NCI-H1436 (cell line): ENCODE measurements at regions not wholly inside any gene's neighbourhood (a gene's known extent, or its start where the extent isn't known, plus 50 kb on each side); places are given as distances from the start of the nearest gene placed in this dataset.

Experiments
- DNase-seq: peaks from one replicate; lab custom pipeline; 2025; lab: John Stamatoyannopoulos, UW

DNA sequence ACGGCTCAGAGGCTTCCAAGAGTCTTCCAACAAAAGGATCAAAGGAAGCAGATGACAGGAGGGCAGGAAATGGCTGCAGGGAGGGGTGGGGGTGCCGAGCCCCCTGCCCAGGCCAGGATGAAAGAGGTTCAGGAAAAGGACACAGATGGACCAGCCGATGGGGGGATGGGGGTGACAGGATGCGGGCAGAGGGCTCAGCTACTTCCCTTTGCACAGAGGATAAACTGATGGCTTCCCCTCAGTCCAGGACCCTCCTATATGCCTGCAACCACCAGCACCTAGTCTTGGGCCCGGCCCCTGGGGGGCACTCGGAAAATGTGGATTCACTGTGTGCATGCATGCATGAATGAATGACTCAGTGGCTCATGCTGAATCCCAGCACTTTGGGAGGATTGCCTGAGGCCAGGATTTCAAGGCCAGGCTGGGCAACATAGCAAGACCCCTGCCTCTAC is 148.2 kb downstream of the C9orf50 start:
- no peak for DNase-seq

DNA sequence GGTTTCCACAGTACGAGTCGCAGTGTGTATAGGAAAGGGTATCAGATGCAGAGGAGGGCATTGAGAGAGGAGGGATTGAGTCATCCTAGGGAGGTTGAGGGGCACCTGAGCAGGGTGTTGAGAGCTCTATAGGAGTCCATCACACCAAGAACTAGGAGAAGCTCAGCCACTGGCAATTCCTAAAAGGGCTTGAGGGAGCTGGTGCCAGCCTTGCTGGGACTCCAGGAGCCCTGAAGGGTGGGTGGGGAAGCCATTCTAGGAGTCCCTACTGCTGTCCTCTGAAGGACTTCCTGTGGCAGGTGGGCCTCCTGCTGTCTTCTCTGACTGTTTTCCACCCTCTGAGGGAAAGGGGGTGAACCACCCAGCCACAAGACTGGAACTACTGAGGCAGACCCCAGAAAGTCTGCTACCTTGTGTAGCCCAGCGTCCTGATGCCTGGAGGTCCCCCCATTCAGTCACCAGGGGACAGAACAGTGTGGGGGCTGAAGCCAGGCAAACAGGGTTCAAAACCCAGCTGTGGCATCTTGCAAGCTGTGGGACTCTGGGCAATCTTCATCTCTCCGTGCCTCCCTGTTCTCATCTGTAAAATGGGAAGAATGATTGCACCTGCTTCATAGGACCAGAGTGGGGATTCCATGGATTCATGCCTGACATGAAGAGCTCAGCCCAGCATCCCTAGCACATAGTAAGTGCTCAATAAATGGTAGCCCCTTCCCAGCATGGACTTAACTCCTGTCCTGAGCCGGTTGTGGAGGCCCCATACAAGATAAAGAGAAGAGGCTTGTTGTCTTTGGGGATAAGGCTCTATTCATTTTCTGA is 149.5 kb downstream of the C9orf50 start:
- no peak for DNase-seq

DNA sequence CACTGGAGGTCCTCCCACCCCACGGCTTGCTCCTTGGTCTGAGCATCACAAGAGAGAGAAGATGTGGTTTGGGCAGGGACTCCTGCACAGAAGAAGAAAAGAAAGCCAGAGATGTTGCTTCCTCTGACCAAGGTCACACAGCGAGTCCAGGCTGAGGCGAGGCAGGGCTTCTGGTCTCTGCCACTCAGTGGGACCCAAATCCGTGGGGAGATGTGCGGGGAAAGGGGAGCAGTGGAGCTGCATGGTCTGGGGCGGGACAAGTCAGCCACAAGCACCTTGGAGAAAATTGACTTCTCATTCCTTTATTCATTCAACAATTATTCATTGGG is 150.9 kb downstream of the C9orf50 start:
- no peak for DNase-seq

DNA sequence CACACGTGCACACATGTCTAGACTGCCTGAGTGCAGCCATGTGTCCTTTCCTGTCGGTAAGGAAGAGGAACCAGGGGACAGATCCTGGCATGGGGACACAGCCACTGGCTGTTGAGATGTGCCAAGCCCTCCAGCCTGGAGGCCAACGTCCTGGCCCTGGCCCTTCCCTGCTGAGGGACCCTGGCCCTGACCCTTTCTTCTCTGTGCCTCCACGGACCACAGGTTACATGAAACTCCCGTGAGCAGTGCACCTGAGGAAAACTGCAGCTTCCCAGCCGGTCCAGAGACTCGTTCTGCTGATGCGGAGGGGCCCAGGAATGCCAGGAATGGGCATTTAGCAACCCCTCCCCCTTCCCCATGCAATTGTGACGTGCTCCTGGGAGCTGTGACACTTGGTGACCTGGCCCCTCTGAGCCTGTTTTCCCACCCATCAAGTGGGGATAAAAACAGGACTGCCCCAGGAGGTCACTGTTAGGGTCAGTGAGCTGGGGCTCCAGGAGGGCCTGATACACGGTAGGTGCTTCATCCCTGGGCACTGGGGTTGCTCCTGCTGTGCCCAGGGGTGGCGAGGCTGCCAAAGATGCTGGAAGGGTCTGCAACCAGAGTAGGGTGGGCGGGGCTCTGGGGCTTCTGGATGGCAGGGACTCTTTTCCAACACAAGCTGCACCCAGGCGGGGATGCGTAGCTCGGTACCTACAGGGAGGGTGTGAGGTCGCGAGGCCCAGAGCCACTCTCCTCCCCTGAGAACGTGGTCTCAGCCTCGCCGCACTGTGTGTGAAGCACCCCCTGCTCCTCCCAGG is 151.5 kb downstream of the C9orf50 start:
- no peak for DNase-seq

DNA sequence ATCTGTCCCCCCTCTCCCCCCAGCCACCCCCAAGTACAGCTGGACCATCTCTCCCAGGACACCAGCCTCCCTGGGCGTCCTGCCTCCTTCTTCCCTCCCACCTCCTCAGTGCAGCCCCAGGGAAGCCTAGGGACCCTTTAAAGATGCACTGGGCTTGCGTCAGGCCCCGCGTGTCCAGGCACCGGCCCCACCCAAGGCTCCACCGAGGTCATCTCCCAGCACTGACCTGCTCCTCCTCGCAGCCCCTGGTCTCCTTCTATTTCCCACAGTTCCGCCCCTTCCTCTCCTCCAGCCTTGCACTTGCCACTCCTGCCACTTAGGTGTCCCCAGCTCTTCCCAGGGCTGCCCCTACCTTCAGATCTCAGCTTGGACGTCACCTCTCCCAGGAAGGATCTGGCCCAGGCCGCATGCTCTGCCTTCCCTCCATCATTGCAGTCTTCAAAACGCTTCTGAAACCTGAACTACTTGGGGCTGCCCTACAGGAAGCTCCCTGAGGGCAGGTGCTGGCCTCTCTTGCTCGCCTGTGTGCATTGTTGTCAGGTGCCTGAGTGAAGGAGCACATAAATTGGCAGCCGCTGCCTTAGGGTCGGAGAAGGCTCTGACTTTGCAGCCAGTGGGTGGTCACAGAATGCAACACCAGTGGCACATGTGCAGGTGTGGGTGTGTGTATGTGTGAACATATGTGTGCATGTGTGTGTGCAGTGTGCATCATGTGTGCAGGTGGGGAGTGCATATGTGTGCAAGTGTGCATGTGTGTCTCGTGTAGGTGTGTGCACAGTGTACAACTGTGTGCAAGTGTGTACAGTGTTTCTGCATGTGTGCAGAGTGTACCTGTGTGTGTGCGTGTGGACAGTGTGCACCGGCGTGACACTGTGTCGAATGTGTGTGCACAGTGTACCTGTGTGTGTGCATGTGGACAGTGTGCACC is 152.9 kb downstream of the C9orf50 start:
- no peak for DNase-seq

DNA sequence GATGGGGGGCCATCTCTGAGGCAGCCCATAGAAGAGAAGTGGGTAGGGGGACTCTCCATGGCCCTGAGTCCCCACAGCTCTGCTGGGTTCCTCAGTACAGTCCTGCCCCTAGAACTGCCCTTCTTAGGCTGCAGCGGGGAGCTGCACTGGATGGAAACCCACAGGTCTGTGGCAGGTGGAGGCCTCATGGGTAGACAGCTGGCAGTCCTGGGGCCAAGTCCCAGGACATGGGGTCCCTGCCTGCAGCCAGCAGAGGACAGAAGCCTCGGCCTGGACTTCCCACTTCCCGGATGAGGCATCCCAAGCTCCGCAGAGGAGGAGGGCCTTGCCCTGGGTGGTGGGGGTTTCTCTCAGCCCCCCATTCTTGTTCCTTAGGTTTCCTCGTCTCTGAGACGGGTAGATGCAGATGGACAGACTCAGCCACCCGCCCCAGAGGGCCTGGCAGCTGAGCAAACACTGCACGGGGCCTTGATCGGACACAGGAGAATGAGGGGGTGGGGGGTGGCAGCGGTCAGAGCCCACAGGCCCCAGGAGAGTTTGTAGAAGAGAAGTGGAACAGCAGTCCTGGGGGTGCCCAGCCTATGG is 153.8 kb downstream of the C9orf50 start:
- no peak for DNase-seq

DNA sequence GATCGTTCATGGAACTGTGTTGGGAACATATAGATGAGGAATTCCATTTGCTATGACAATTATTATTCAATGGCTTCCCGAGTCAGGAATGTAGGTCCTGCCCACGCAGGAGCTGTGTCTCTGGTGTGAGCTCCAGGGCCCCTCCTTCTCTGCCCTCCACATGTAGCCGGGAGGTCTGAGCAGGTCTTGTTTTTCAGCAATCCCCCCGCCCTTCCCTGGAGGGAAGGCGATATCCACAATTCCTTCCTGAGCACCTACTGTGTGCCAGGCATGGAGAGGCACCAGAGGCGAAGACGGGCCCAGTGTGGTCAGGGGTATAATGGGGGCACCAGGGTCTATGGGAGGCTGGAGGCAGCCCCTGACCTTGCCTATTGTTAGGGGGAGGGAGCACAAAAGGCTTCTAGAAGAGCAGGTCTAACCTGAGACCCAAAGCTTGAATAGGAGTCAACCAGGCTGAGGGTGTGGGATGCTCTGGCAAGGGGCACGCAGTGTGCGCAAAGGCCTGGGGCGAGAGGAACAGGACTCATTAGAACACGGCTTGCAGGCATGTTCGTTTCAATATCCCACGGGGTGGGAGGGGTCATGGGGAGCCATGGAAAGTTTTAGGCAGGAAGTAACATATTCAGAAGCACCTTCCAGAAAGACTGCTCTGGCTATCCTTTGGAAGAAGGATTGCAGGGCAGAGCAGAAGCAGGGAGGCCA is 154.9 kb downstream of the C9orf50 start:
- DNase-seq = no peak

DNA sequence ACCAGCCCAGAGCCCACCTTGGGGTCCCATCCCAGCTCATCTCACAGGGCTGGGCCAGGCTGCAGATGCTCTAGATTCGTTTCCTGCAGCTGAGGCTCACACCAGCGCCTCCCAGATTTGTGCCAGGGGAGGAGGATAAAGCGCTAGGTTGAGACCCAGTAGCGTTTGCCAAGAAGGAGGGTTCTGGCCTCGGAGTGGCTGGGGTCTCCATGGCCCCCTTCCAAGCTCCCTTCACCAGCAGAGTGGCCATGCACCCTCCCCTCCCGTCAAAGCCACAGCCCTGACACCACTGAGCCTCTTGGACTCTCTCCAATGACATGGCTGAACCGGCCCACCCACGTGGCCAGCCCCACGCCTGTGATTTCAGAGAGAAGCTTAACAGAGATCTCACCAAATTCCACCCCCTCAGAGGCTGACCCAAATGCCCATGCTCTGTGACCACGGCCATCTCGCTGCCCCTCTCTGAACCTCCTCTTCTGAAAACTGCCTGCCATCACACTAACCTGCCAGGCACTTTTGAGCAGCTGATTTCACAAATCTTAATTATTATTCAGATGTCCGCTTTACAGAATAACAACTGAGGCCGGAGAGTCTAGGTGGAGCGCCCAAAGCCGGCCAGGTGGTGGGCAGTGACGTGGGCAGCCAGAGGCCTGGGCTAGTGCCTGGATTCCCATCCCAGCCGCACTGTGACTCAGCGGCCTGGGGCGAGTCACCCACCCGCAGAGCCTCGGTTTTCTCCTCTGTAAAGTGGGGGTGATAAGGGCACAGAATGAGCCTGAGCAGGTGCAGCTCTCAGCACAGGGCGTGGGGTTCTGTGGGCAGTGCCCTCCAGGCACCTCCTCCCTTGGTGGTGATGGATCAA is 155.7 kb downstream of the C9orf50 start:
- no peak for DNase-seq

DNA sequence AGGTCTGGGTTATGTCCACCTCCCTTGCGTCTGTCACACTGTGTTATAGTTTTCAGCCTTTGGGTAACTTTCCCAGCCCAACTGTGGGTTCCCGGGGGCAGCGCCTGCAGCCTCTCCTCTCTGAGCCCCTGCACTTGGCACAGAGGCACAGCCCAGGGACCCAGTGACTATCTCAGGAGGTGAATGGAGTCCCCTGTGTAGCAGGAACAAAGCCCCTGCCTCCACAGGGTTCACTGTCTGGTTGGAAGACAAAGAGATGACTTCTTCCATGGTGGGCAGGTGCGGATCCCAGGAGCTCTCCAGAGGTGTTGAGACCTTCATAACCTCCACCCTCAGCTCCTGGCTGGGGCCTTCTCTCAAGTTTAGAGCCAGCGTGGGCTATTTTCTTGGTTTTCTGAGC is 156.9 kb downstream of the C9orf50 start:
- no peak for DNase-seq

DNA sequence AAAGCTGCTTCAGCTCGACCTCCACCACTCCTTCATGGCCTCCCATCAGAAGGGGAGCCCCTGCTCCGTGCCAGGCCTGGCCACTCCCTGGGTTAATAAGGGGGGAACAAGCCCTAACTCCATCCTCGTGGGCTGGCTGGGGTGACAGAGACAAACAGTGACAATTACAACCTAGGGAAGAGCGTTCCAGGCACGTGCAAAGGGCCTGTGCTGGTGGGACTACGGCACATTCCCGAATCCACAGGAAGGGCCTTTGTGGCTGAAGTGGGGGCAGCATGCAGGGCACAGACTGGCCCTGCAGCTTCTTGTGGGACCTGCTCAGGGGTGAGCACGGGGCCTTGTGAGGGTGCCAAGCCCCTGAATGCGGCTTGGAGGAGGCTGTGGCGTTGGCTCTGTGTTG is 157.4 kb downstream of the C9orf50 start:
- DNase-seq = no peak

DNA sequence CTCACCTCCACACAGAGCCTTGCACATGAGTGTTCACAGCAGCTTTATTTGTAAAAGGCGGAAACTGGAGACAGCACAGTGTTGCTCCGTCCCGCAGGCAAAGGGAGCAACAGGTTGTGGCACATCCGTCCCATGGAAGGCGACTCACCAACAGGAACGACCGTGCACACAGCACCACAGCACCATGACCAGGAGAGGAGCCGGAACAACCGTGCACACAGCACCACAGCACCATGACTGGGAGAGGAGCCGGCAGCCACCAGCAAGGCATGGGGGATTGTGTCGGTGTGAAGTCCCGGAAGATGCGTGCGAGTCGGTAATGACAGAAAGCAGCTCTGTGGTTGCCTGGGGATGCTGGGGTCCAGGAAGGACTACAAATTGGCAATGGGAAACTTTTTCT is 158.5 kb downstream of the C9orf50 start:
- no peak for DNase-seq

DNA sequence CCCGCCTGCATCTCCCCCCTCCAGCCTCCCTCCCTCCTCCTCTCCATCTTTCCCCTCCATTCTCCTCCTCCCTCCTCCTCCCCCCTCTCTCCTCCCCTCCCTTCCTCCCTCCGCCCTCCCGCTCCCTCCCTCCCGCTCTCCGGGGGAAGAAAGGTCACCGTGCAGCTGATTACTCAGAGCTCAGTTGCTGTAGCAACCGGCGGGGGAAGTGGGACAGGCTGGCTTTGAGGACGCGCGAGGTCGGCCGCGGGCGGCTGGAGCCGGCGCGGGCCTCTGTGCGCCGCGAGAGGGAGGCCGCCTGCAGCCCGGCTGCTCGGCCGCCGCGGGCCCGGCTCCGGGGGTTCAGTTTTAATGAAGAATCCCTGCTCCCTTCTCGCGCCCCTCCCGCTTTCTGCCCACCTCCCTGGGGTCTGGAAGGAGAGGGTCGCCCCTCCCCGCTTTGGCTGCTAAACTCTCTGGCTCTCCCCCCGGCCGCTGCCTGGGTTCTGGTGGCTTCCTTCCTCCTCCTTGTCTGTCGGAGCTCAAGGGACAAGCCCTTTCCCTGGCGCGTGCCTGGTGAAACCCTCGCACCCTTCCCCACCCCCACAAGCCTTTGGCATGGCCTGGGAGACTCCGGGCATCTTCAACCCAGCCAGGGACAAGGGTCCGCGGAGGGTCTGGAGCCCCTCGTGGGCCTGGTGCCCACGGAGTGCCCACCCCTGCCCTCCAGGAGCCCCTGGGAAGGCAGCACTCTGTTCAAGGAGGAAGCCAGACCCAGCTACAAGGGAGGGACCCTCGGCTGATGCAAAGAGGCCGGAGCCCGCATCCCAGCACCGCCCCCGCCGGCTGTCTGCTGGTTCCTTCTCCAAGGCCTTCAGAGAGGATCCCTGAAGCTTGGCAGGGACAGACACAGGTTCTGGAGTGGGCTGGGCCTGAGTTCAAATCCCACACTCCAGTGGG is 160.3 kb downstream of the C9orf50 start:
- DNase-seq = peak; percentile 98

DNA sequence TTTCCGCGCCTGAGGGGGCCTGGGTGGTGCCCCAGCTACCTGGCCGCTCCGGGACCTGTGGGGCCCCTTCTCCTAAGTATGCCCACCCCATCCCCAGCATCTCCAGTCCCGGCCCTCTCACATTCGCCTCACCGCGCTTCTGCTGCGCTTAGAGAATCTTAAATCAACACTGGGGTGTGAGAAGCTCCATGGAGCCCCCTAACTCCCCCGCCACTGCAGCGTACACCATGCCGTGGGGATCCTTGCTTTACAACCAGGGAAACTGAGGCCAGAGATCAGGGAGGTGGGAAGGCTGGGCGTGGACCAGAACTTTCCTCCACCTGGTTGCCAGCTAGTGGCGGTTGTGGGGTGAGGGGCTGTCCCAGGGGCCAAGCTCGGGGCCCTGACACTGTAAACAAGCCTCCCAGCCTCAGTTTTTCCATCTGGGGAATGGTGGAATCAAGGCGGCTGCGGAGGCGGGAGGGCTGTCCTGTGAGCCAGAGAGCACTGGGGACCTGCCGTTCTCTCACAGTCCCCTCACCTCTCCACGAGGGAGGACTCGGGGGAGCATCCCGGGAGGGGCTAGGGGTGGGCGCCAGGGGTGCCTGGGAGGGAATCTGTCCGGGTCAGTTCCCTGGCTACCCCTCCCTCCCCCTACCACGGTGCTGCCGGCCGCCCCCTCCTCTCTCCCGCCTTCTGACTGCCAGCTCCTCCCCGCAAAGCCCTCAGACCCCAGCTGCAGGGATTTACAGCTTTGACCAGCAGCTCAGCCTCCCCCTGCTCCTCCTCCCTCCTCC is 161.2 kb downstream of the C9orf50 start:
- DNase-seq = no peak

DNA sequence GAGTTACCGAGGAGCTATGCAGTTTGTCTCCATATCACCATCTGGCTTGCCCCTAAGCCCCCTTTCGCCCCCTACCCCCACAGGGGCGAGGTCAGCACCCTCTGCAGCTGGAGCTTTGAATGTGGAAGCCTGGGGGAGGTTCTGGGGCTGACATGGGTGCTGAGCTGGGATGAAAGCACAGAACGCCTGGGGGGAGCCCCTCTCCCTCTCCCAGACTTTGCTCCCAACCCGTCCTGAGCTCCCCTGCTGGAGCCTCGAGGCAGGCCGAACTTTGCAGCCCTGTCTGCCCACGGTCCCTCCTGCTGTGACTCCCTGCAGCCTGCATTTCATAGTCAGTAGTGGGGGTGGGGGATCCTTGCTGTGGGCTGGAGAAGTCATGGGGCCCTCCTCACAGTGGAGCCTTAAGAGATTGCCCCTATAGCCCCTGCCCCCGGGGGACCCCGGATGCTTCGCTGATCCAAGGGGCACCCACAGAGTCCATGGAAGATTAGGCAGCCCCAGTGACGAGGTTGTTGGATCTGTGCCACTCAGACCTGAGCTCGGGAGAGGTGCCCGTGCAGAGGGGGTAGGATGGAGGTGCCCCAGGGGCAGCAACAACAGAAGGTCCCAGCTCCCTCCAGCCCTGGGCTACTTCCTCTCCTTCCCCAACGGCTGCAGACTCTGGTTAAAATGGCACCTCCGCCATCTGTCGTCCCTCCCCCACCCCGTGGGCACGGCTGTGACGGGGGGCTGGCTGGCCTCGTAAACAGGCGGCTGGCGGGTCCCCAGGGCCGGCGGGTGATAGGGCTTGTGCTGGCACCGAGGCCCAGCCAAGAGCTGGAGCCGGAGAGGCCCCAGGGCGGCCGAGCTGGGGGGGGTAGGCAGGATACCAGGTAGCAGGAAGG is 162.0 kb downstream of the C9orf50 start:
- peak; percentile 67 for DNase-seq

DNA sequence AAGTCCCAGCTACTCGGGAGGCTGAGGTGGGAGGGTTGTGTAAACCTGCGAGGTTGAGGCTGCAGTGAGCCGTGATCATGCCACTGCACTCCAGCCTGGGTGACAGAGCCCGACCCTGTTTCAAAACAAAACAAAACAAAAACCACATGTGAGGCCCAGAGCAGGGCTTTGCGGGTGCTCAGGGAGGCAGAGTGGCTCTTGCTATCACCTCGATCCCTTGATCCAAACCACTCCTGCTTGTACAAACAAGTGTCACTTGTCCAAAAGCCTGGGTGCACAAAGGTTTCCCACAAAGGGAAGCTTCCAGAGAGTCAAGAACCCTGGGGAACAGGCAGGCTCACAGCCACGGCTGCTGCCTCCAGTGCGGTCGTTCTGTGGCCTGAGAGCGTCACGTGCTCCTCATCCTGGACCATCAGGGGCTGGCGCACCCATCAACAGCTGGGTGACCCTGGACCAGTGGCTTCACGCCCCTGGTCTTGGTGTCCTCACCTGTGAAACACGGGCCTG is 162.7 kb downstream of the C9orf50 start:
- no peak for DNase-seq

DNA sequence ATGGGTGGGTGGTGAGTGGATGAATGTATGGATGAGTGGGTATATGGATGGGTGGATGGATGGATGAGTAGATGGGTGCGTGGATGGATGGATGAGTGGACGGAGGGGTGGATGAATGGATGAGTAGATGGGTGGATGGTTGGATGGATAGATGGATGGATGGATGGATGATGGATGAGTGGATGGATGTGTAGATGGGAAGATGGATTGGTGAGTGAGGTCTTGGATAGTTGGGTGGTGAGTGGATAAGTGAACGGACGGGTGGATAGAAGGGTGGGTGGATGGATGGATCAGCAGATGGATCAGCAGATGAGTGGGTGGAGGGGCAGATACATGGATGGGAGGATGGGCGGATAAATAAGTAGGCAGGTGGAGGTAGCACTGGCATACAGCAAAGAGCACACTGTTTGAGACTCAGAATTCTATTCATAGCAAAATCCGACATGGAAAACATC is 163.5 kb downstream of the C9orf50 start:
- no peak for DNase-seq
